Gastroesophageal sphincter (tissue), 3 donors: ENCODE measurements at regions not wholly inside any gene's neighbourhood (a gene's known extent, or its start where the extent isn't known, plus 50 kb on each side); places are given as distances from the start of the nearest gene placed in this dataset.

Source experiments
- EP300 ChIP-seq: sonication (generic); formaldehyde crosslinking; IDR thresholded peaks from one replicate; pipeline ENCODE4 v1.6.1; 2017; ENCODE audit warnings: antibody characterized with exemption, mild to moderate bottlenecking
- POLR2A ChIP-seq, 2 donors: fragments of 450-650 bp; IDR thresholded peaks; one replicate each; pipeline ENCODE4 v1.6.1; 2017; ENCODE audit warnings: antibody characterized with exemption in 2 of 2, mild to moderate bottlenecking in 2 of 2, moderate library complexity in 1 of 2
- POLR2AphosphoS5 ChIP-seq: sonication (generic); formaldehyde crosslinking; IDR thresholded peaks from one replicate; pipeline ENCODE4 v1.6.1; 2017; ENCODE audit warnings: antibody characterized with exemption
- TF ChIP-seq, protein P1 (sequence below), 4 experiments: fragments of 200-600 bp in 2 of 4; fragments of 450-650 bp in 2 of 4; sonication (generic) in 1 of 4; IDR thresholded peaks; one replicate each; pipeline ENCODE4 v1.5.1; 2017 to 2019; ENCODE audit warnings: antibody characterized with exemption in 4 of 4, mild to moderate bottlenecking in 2 of 4, moderate library complexity in 2 of 4

GRCh38 chr10:128221807-128222206 lies 95.6 kb upstream of the MKI67 start:
- TF ChIP-seq POLR2A (IDR thresholded peaks at IDR 0.05) (no peak), POLR2AphosphoS5 (no peak), EP300 (no peak)
- TF ChIP-seq, protein P1, sequence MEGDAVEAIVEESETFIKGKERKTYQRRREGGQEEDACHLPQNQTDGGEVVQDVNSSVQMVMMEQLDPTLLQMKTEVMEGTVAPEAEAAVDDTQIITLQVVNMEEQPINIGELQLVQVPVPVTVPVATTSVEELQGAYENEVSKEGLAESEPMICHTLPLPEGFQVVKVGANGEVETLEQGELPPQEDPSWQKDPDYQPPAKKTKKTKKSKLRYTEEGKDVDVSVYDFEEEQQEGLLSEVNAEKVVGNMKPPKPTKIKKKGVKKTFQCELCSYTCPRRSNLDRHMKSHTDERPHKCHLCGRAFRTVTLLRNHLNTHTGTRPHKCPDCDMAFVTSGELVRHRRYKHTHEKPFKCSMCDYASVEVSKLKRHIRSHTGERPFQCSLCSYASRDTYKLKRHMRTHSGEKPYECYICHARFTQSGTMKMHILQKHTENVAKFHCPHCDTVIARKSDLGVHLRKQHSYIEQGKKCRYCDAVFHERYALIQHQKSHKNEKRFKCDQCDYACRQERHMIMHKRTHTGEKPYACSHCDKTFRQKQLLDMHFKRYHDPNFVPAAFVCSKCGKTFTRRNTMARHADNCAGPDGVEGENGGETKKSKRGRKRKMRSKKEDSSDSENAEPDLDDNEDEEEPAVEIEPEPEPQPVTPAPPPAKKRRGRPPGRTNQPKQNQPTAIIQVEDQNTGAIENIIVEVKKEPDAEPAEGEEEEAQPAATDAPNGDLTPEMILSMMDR (IDR thresholded peaks at IDR 0.05), result no peak
